ENCODE measurements at regions not wholly inside any gene's neighbourhood (a gene's known extent, or its start where the extent isn't known, plus 50 kb on each side); places are given as distances from the start of the nearest gene placed in this dataset.

DNA sequence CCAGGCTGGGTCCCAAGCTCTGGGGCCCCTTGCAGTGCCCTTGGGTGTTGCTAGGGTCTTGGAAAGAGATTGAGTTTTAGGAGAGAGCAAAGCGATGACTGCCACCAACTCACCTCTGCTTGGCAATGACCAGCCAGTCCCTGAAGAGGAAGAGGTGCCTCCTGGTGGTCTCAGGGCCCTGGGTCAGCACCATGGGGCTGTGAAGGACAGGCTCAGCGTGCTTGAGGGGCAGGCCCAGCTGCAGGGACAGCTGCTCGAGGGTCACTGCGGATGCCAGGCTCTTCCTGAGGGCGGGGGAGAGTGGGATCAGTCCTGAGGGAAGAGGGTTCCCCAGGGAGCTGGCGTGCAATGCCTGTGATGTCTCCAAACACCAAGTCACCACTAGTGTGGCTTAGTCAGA is 50.8 kb upstream of the TAGAP start:
- DNase-seq (ENCODE audit: low spot score): no peak
- Mint-ChIP-seq H3K27ac (ENCODE audit: unreplicated experiment) (no peak overlapping the region), H3K36me3 (ENCODE audit: low read depth) (no peaks in the 10 kb centered on the region), H3K4me1 (ENCODE audit: low read depth) (peaks cover 3% of the 10 kb centered on the region), H3K9me3 (ENCODE audit: low read depth) (no peaks in the 10 kb centered on the region), H3K4me3 (ENCODE audit: unreplicated experiment) (no peak overlapping the region), H3K27me3 (ENCODE audit: low read depth) (peaks cover 5% of the 10 kb centered on the region)
- no peak for TF ChIP-seq CTCF (IDR thresholded peaks at IDR 0.05)

DNA sequence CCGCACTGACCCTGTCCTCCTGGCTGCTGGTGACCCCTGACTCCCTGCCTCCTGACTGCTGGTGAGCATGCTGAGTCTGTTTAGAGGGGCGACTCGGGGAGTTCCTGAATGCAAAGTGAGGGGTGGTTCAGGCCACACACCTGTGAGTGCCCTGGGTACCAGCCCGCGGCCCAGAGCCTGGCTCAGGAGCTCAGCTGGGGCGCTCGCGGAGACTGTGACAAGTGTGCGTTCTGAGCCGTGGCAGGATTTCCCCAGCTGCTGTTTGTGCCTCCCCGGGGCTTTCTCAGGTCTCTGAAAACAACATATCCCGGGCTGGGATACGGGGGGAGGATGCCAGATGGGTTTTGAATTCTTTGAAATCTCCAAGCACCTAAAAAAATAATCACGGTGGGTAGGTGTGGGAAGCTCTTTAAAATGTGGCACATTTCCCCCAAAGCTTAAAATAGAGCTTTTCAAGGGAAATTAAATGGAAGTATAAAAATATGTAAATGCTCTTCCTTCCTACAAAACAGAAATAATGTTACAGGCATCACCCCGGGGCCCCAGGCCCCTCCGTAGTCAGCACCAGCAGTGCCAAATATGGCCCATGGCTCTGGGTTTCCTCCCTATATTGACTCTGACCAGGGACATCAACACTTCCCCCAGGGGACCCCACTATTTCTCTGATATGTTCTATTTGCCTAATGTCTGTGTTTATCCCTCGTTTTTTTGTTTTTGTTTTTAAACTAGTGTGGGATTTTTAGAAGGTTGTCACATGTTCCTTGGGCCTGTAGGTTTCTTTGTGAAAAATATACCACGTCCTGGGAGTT is 49.9 kb upstream of the TAGAP start:
- Mint-ChIP-seq H3K4me1 (ENCODE audit: low read depth) (peaks cover 3% of the 10 kb centered on the region), H3K27me3 (ENCODE audit: low read depth) (peaks cover 5% of the 10 kb centered on the region), H3K4me3 (ENCODE audit: unreplicated experiment) (no peak overlapping the region), H3K36me3 (ENCODE audit: low read depth) (no peaks in the 10 kb centered on the region), H3K27ac (ENCODE audit: unreplicated experiment) (no peak overlapping the region), H3K9me3 (ENCODE audit: low read depth) (no peaks in the 10 kb centered on the region)
- no peak for TF ChIP-seq CTCF (IDR thresholded peaks at IDR 0.05)
- no peak for DNase-seq (ENCODE audit: low spot score)
